Heart right ventricle (tissue), 16 donors: ENCODE measurements at regions not wholly inside any gene's neighbourhood (a gene's known extent, or its start where the extent isn't known, plus 50 kb on each side); places are given as distances from the start of the nearest gene placed in this dataset.

Experiments
- ATAC-seq, 8 donors: fragments of 200-7000 bp; cut with Tn5 transposase; one replicate each; pipeline ENCODE4 v1.9.1; 2020; ENCODE audit warnings: mild to moderate bottlenecking in 8 of 8, moderate library complexity in 8 of 8, moderate number of reproducible peaks in 1 of 8
- DNase-seq, 2 donors: peaks; one replicate each; pipeline ENCODE4 v3.0.0-alpha.2; 2020
- H3K27ac ChIP-seq, 10 donors: fragments of 200-600 bp; sonication (generic) in 2 of 10; one replicate each; pipeline versions ENCODE4 v1.5.0 to v1.8.0; 2020 to 2022; ENCODE audit warnings: mild to moderate bottlenecking in 3 of 10
- H3K27me3 ChIP-seq, 7 donors: fragments of 200-600 bp; one replicate each; pipeline ENCODE4 v1.8.0; 2021 to 2022; ENCODE audit warnings: mild to moderate bottlenecking in 2 of 7
- H3K36me3 ChIP-seq, 9 donors: fragments of 200-600 bp; sonication (generic) in 1 of 9; one replicate each; pipeline versions ENCODE4 v1.5.0 to v1.8.0; 2020 to 2022; ENCODE audit warnings: mild to moderate bottlenecking in 2 of 9
- H3K4me1 ChIP-seq, 9 donors: fragments of 200-600 bp; sonication (generic) in 1 of 9; one replicate each; pipeline versions ENCODE4 v1.5.0 to v1.8.0; 2020 to 2022; ENCODE audit warnings: mild to moderate bottlenecking in 4 of 9
- H3K4me3 ChIP-seq, 10 donors: fragments of 200-600 bp; sonication (generic) in 2 of 10; one replicate each; pipeline versions ENCODE4 v1.5.0 to v1.8.0; 2020 to 2022; ENCODE audit warnings: mild to moderate bottlenecking in 7 of 10, moderate library complexity in 2 of 10
- H3K9me3 ChIP-seq, 11 donors: fragments of 200-600 bp in 10 of 11; sonication (generic) in 2 of 11; one replicate each; pipeline versions ENCODE4 v1.5.0 to v1.8.0; 2013 to 2022; ENCODE audit warnings: mild to moderate bottlenecking in 2 of 11, control low read depth in 1 of 11, moderate library complexity in 1 of 11
- CTCF ChIP-seq, 9 donors: fragments of 200-600 bp; sonication (generic) in 2 of 9; IDR thresholded peaks; one replicate each; pipeline versions ENCODE4 v1.5.0 to v1.8.0; 2021 to 2022; ENCODE audit warnings: antibody characterized with exemption in 9 of 9, mild to moderate bottlenecking in 5 of 9, moderate library complexity in 1 of 9
- WGBS, 2 donors: extraction: QIAGEN DNeasy Blood & Tissue Kit; methylation state at CpG; one replicate each; pipeline ENCODE4 v1.1.7; 2013; ENCODE audit warnings: inconsistent platforms in 1 of 2; 5-methylcytosine and 5-hydroxymethylcytosine counted together
- intact Hi-C, 10 donors: fragments of 100-400 bp; cut with DNase I; formaldehyde crosslinking; loops; one replicate each; pipeline versions ENCODE4 v1.11.1 to v1.14.2; 2022
- donor health status: Arrhythmogenic right ventricular cardiomyopathy.
- donor health status: ischemic (EF 13 %, LVEDD 7.1; RV severe dilation, severe dysfunction).
- donor health status: healthy with polysubstance abuse.
- donor health status: DM: no; HTN: yes; CAD: no.
- donor health status: DM: no; HTN: no; CAD: no.
- donor health status: ischemic (EF 25% LVEDD 6.9; RV normal size, moderate dysfunction).
- donor health status: ischemic (EF 25% LVEDD 5.7; RV mildly dilated, moderate dysfunction).
- donor health status: healthy.
- donor health status: DM: yes; HTN: yes; CAD: no.
- donor health status: Ischemic cardiomyopathy.
- donor health status: ischemic (EF 35%, LVEDD 5.7; RV mildly dilated, moderate dysfunction).
- donor health status: nonischemic (EF 11% LVEDD 7.7; RV severe dilation, severe dysfunction).
- donor health status: DM: yes; HTN: yes; CAD: no.
- donor health status: PGD.
- donor health status: ischemic (EF 29% LVEDD 5.4; RV normal size, mild dysfunction).
- donor health status: nonischemic (EF 23%, LVEDD 6.1; RV moderate dilation, normal function).

- Histone ChIP-seq H3K4me3 (no peak overlapping the region), H3K4me1 (no peaks in the 10 kb centered on the region), H3K36me3 (no peaks in the 10 kb centered on the region), H3K27ac (no peak overlapping the region), H3K9me3 (no peaks in the 10 kb centered on the region), H3K27me3 (no peaks in the 10 kb centered on the region)
- intact Hi-C loops, result no loop called here
- no peak for TF ChIP-seq CTCF (IDR thresholded peaks at IDR 0.05)
- ATAC-seq (no peak), DNase-seq (no peak)
- WGBS, 2 donors, result 80 to 83% methylated on average over 2 of the region's 2 CpGs
These were observed 286.0 kb downstream of the CNTN3 start for GRCh38 chr3:74328435-74328834.

- no peaks in the 10 kb centered on the region for H3K27me3 ChIP-seq
- no peak for DNase-seq
- WGBS, 2 donors, result 68 to 77% methylated on average over 3 of the region's 3 CpGs
- intact Hi-C loops, result no loop called here
- H3K36me3 ChIP-seq, result no peaks in the 10 kb centered on the region
- H3K9me3 ChIP-seq, result peaks cover 0 to 48% (median 3%) of the 10 kb centered on the region in 11 donors
- TF ChIP-seq CTCF (IDR thresholded peaks at IDR 0.05), result no peak
- no peak overlapping the region for H3K4me3 ChIP-seq
- no peak overlapping the region for H3K27ac ChIP-seq
- ATAC-seq, result no peak
- H3K4me1 ChIP-seq, result no peaks in the 10 kb centered on the region
These were observed 299.2 kb downstream of the CNTN3 start for GRCh38 chr3:74315291-74315690.

GRCh38 chr3:74314696-74315095 is 299.8 kb downstream of the CNTN3 start:
- no peak overlapping the region for H3K27ac ChIP-seq
- H3K36me3 ChIP-seq, result no peaks in the 10 kb centered on the region
- ATAC-seq (no peak), DNase-seq (no peak)
- H3K27me3 ChIP-seq, result no peaks in the 10 kb centered on the region
- intact Hi-C loops, result no loop called here
- 75 to 90% methylated on average over 2 of the region's 2 CpGs for WGBS, 2 donors
- no peak overlapping the region for H3K4me3 ChIP-seq
- peaks cover 0 to 43% (median 3%) of the 10 kb centered on the region in 11 donors for H3K9me3 ChIP-seq
- no peak for TF ChIP-seq CTCF (IDR thresholded peaks at IDR 0.05)
- no peaks in the 10 kb centered on the region for H3K4me1 ChIP-seq

- H3K9me3 ChIP-seq, result peaks cover 0 to 18% (median 0%) of the 10 kb centered on the region in 11 donors
- H3K4me1 ChIP-seq, result no peaks in the 10 kb centered on the region
- no peak overlapping the region for H3K4me3 ChIP-seq
- ATAC-seq (no peak), DNase-seq (no peak)
- H3K27me3 ChIP-seq, result no peaks in the 10 kb centered on the region
- no peak for TF ChIP-seq CTCF (IDR thresholded peaks at IDR 0.05)
- H3K36me3 ChIP-seq, result no peaks in the 10 kb centered on the region
- intact Hi-C loops, result no loop called here
- 82 to 84% methylated on average over 1 of the region's 1 CpG for WGBS, 2 donors
- H3K27ac ChIP-seq, result no peak overlapping the region
These were observed 304.7 kb downstream of the CNTN3 start for GRCh38 chr3:74309716-74310115.

- 85 to 90% methylated on average over 1 of the region's 1 CpG for WGBS, 2 donors
- Histone ChIP-seq H3K36me3 (no peaks in the 10 kb centered on the region), H3K4me1 (peaks cover 0 to 14% (median 0%) of the 10 kb centered on the region in 9 donors), H3K4me3 (no peak overlapping the region), H3K27me3 (no peaks in the 10 kb centered on the region), H3K9me3 (no peaks in the 10 kb centered on the region), H3K27ac (no peak overlapping the region)
- no peak for ATAC-seq
- no peak for TF ChIP-seq CTCF (IDR thresholded peaks at IDR 0.05)
- intact Hi-C loops, result no loop called here
- no peak for DNase-seq
These were observed 310.0 kb downstream of the CNTN3 start for GRCh38 chr3:74304424-74304823.
